ENCODE measurements at regions not wholly inside any gene's neighbourhood (a gene's known extent, or its start where the extent isn't known, plus 50 kb on each side); places are given as distances from the start of the nearest gene placed in this dataset.

- Mint-ChIP-seq H3K4me1 (ENCODE audit: low read depth, unreplicated experiment) (no peaks in the 10 kb centered on the region), H3K27me3 (ENCODE audit: insufficient read depth, unreplicated experiment) (peaks cover 33% of the 10 kb centered on the region), H3K36me3 (ENCODE audit: insufficient read depth, unreplicated experiment) (no peaks in the 10 kb centered on the region), H3K4me3 (ENCODE audit: unreplicated experiment) (no peak overlapping the region), H3K27ac (ENCODE audit: unreplicated experiment) (no peak overlapping the region), H3K9me3 (ENCODE audit: unreplicated experiment) (no peaks in the 10 kb centered on the region)
- no peaks in the 10 kb centered on the region for H3K36me3 ChIP-seq (ENCODE audit: control insufficient read depth, insufficient read depth, low read length)
- H3K4me3 ChIP-seq (ENCODE audit: low read depth, low read length), result no peak overlapping the region
- H3K27me3 ChIP-seq (replicated peaks; ENCODE audit: control insufficient read depth, insufficient read depth, low read length), result no peaks in the 10 kb centered on the region; the same call in 1 of the 2 replicates
- CTCF ChIA-PET, result no interaction called here
- no TSS peak for BruUV-seq (replicated peaks)
- H3K9me3 ChIP-seq, result no peaks in the 10 kb centered on the region
- POLR2A ChIA-PET, result no interaction called here
- no peaks in the 10 kb centered on the region for H3K4me1 ChIP-seq
- no peak for DNase-seq
- TF ChIP-seq CTCF (IDR thresholded peaks at IDR 0.05; ENCODE audit: insufficient read depth in 1 of 2, low read depth in 1 of 2, low read length in 1 of 2, severe bottlenecking in 1 of 2, unreplicated experiment in 1 of 2), result no peak
- intact Hi-C loops (cut with micrococcal nuclease; ENCODE audit: unreplicated experiment), result no loop called here
Measured at GRCh38 chr2:122236152-122236874, 480.9 kb downstream of the TSN start.

- Histone ChIP-seq H3K4me3 (ENCODE audit: low read depth, low read length) (no peak overlapping the region), H3K36me3 (ENCODE audit: control insufficient read depth, insufficient read depth, low read length) (no peaks in the 10 kb centered on the region), H3K4me1 (no peaks in the 10 kb centered on the region), H3K9me3 (no peaks in the 10 kb centered on the region), H3K27me3 (replicated peaks; ENCODE audit: control insufficient read depth, insufficient read depth, low read length) (no peaks in the 10 kb centered on the region; the same call in 1 of the 2 replicates)
- Mint-ChIP-seq H3K27ac (ENCODE audit: unreplicated experiment) (no peak overlapping the region), H3K9me3 (ENCODE audit: unreplicated experiment) (no peaks in the 10 kb centered on the region), H3K4me3 (ENCODE audit: unreplicated experiment) (no peak overlapping the region), H3K4me1 (ENCODE audit: low read depth, unreplicated experiment) (no peaks in the 10 kb centered on the region), H3K36me3 (ENCODE audit: insufficient read depth, unreplicated experiment) (no peaks in the 10 kb centered on the region), H3K27me3 (ENCODE audit: insufficient read depth, unreplicated experiment) (peaks cover 37% of the 10 kb centered on the region)
- DNase-seq, result no peak
- no TSS peak for BruUV-seq (replicated peaks)
- intact Hi-C loops (cut with micrococcal nuclease; ENCODE audit: unreplicated experiment), result no loop called here
- ChIA-PET CTCF (no interaction called here), POLR2A (no interaction called here)
- TF ChIP-seq CTCF (IDR thresholded peaks at IDR 0.05; ENCODE audit: insufficient read depth in 1 of 2, low read depth in 1 of 2, low read length in 1 of 2, severe bottlenecking in 1 of 2, unreplicated experiment in 1 of 2), result no peak
Measured at GRCh38 chr2:122236925-122237324, 481.5 kb downstream of the TSN start.

GRCh38 chr2:122237450-122237849 is 482.0 kb downstream of the TSN start:
- Histone ChIP-seq H3K4me3 (ENCODE audit: low read depth, low read length) (no peak overlapping the region), H3K36me3 (ENCODE audit: control insufficient read depth, insufficient read depth, low read length) (no peaks in the 10 kb centered on the region), H3K9me3 (no peaks in the 10 kb centered on the region), H3K4me1 (no peaks in the 10 kb centered on the region), H3K27me3 (replicated peaks; ENCODE audit: control insufficient read depth, insufficient read depth, low read length) (no peaks in the 10 kb centered on the region; the same call in 1 of the 2 replicates)
- ChIA-PET POLR2A (no interaction called here), CTCF (no interaction called here)
- no peak for DNase-seq
- peaks cover 37% of the 10 kb centered on the region for H3K27me3 Mint-ChIP-seq (ENCODE audit: insufficient read depth, unreplicated experiment)
- H3K9me3 Mint-ChIP-seq (ENCODE audit: unreplicated experiment), result no peaks in the 10 kb centered on the region
- no peak for TF ChIP-seq CTCF (IDR thresholded peaks at IDR 0.05; ENCODE audit: insufficient read depth in 1 of 2, low read depth in 1 of 2, low read length in 1 of 2, severe bottlenecking in 1 of 2, unreplicated experiment in 1 of 2)
- BruUV-seq (replicated peaks), result no TSS peak
- no peaks in the 10 kb centered on the region for H3K36me3 Mint-ChIP-seq (ENCODE audit: insufficient read depth, unreplicated experiment)
- no peaks in the 10 kb centered on the region for H3K4me1 Mint-ChIP-seq (ENCODE audit: low read depth, unreplicated experiment)
- H3K27ac Mint-ChIP-seq (ENCODE audit: unreplicated experiment), result no peak overlapping the region
- intact Hi-C loops (cut with micrococcal nuclease; ENCODE audit: unreplicated experiment), result no loop called here
- no peak overlapping the region for H3K4me3 Mint-ChIP-seq (ENCODE audit: unreplicated experiment)
